SK-N-SH (cell line): ENCODE measurements at regions not wholly inside any gene's neighbourhood (a gene's known extent, or its start where the extent isn't known, plus 50 kb on each side); places are given as distances from the start of the nearest gene placed in this dataset.

Source experiments
- EP300 ChIP-seq, 2 experiments: IDR thresholded peaks; 2 replicates each; pipeline versions ENCODE4 v1.4.0 to v1.6.1; 2012; ENCODE audit warnings: borderline replicate concordance in 1 of 2, low read depth in 1 of 2, low read length in 1 of 2
- NRF1 ChIP-seq: IDR thresholded peaks from 2 replicates; pipeline ENCODE4 v1.6.1; 2012; ENCODE audit warnings: low read depth, mild to moderate bottlenecking, low read length
- RFX5 ChIP-seq: IDR thresholded peaks from 2 replicates; pipeline ENCODE4 v1.6.1; 2012; ENCODE audit warnings: mild to moderate bottlenecking, improper control_type of control experiment, low read length
- SMC3 ChIP-seq: IDR thresholded peaks from 2 replicates; pipeline ENCODE4 v1.6.1; 2012; ENCODE audit warnings: low read depth, low read length, improper control_type of control experiment
- USF2 ChIP-seq: fragments of 150-350 bp; IDR thresholded peaks from 2 replicates; pipeline ENCODE4 v1.6.1; 2017; ENCODE audit warnings: antibody characterized with exemption, low read length, low read depth, borderline replicate concordance

- TF ChIP-seq NRF1 (no peak), EP300 (IDR thresholded peaks at IDR 0.05; ENCODE audit: borderline replicate concordance in 1 of 2, low read depth in 1 of 2, low read length in 1 of 2) (no peak), SMC3 (no peak), RFX5 (no peak), USF2 (no peak)
Measured at GRCh38 chr6:9334979-9335378, 899.6 kb upstream of the SLC35B3 start.
